ENCODE measurements at regions not wholly inside any gene's neighbourhood (a gene's known extent, or its start where the extent isn't known, plus 50 kb on each side); places are given as distances from the start of the nearest gene placed in this dataset.

DNA sequence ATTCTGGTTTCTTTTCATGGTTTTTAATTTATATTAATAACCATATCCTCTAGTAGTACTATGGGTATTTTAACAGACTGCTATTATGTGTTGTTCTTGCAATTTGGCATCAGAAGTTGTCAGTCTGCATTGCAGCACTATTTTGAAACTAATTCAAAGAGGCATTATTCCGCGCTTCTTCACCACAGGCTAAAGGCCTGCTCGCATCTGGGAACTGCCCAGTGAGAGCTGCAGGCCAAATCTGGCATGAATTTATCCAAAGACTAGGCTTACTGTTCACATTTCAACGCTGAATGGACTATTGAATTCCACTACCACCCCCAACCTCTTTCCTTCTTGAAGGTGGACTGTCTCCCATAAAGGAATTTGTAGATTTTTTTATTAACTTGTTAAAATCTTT lies 310.4 kb upstream of the NR2F2 start:
- no peak for DNase-seq

DNA sequence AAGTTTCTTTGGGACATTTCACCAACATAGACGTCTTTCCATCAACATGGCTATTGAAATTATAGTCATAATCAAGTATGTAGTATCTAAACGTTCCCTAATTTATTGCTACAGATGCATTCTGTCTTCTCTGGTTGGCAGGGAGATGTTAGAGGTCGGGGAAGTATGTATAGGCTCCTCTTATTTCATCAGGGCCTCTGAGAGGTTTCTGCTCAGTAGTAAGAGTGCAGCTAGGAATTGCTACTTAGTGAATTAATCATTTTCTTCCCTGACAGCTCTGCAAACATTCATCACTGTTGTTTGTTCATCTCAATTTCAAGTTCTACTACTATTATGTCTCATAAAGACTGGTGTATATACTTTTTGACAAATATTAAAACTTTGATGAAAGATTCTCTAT lies 309.7 kb upstream of the NR2F2 start:
- no peak for DNase-seq

DNA sequence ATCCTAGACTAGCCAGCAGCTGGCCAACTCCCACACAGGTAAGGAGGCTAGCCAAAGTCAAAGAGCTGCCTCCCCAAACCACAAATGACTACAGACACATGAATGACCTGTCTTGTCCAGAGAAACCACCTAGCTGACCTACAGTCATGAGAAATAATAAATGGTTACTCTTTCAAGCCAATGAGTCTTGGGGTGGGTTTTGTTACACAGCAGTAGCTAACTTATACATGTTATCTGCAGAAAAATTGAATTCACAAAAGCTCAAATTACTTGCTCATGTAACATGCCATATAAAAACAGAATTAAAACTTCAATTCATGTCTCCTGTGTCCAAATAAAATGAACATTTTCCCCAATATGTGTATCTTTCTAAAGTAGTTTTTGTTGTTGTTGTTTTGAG lies 307.4 kb upstream of the NR2F2 start:
- no peak for DNase-seq

DNA sequence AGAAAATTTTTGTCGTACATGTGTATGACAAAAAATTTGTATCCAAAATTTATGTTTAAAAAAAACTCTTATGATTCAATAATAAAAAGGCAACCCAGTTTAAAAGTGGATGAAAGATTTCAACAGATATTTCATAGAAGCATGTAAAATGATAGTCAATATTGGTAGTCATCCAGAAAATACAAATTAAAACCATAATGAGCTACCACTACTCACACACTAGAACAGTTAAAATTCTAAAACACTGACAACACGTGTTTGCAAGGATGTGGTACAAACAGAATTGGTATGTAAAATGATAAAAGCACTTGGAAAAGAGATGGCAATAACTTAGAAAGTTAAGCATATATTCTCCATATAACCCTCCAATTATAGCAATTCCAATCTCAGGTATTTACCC lies 303.0 kb upstream of the NR2F2 start:
- DNase-seq = peak; percentile 1

- no peak for DNase-seq
Observed at GRCh38 chr15:96028620-96029019, 301.9 kb upstream of the NR2F2 start.

- no peak for DNase-seq
Observed at GRCh38 chr15:96029172-96029571, 301.3 kb upstream of the NR2F2 start.

DNA sequence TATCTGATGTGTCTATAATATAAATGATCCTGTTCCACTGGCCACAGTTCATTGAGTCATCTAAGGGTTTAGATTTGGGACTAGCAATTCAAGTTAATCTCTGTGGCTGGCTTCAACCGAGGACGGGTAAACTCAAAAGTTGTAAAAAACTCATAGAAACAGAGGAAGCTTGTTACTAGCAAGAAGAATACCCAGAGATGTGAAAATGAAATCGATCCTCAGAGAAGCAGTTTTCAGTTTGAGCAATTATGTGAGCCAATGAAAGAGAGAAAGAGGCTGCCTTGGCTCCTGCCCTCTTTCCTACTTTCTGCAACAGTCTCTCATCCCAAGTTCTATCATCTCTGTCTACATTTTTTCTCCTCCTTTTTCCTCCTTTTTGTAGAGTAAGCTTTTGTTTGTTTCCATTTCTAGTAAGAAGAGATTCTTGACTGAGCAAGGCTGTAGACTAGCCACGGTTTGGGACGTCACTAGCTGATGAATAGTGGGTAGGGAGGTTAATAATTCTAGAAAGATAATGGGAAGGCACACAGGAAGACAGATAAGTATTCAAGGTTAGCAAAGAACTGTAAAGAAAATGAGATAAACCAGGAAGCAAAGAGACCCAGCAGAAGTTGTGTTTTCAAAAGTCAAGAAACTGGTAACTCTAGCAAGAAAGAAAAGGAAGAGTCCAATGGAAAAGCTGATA lies 298.9 kb upstream of the NR2F2 start:
- DNase-seq = no peak

DNA sequence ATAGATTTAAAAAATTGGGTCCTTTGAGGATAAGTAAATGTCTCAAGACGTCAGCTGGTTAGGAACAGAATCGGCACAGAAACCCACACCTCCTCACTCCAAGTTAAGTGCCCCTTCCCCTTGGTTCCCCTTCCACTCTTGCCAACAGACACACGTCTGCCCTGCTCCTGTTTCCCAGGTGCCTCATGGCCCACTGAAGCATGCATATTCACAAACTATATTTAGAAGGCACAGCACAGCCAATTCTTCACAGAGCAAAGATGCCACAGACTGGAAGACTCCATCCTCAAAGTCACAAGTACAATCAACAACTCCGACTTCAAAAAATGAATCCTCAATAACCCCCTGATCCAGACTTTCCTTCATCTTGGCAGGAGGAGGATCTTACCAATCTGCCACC lies 295.4 kb upstream of the NR2F2 start:
- DNase-seq = no peak

DNA sequence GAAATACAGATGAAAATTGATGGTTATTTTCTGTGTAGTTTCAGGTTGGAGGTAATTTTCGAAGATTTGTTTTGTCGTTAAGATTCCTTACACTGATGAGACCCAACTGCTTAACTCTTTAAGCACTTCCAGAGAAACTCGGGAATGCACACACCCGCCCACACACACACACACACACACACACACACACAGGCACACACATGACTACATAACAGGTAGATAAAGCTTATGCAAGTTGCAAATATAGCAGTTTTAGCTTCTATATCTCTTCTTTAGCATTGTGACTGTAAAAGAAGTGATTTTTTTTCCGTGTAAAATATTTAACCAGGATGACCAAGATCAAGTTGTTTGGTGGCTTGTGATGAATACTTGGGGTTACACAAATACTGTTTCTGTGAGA lies 294.9 kb upstream of the NR2F2 start:
- no peak for DNase-seq

- peak; percentile 49 for DNase-seq
Observed at GRCh38 chr15:96037584-96037983, 292.9 kb upstream of the NR2F2 start.

- DNase-seq = no peak
Observed at GRCh38 chr15:96038131-96038530, 292.4 kb upstream of the NR2F2 start.

DNA sequence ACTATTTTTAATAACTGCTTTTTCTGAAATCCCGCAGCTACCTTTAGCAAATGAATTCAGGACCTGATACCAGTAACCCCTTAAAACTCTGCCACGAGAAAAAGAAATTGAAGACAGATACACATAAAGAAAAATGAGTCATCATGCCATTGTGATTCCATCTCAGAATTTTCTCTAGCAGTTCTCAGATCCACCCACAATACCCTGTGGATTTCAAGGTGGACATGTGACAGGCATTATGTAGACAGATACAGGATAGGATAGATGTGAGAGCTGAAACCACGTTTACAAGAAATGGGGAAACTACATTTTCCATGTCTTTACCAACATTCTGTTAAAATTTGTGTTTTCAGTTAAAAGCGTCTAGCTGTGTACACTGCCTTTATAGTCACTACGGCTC lies 291.9 kb upstream of the NR2F2 start:
- peak; percentile 32 for DNase-seq

- no peak for DNase-seq
Observed at GRCh38 chr15:96041982-96042733, 288.3 kb upstream of the NR2F2 start.

- DNase-seq = no peak
Observed at GRCh38 chr15:96042734-96043224, 287.7 kb upstream of the NR2F2 start.

- no peak for DNase-seq
Observed at GRCh38 chr15:96043591-96044171, 286.8 kb upstream of the NR2F2 start.

GRCh38 chr15:96046620-96047240 lies 283.8 kb upstream of the NR2F2 start:
- peak; percentile 62 for DNase-seq

GRCh38 chr15:96047255-96047931 lies 283.1 kb upstream of the NR2F2 start:
- peak; percentile 97 for DNase-seq

- no peak for DNase-seq
Observed at GRCh38 chr15:96049323-96049722, 281.2 kb upstream of the NR2F2 start.

GRCh38 chr15:96049766-96050165 lies 280.7 kb upstream of the NR2F2 start:
- no peak for DNase-seq

- no peak for DNase-seq
Observed at GRCh38 chr15:96051598-96051997, 278.9 kb upstream of the NR2F2 start.

DNA sequence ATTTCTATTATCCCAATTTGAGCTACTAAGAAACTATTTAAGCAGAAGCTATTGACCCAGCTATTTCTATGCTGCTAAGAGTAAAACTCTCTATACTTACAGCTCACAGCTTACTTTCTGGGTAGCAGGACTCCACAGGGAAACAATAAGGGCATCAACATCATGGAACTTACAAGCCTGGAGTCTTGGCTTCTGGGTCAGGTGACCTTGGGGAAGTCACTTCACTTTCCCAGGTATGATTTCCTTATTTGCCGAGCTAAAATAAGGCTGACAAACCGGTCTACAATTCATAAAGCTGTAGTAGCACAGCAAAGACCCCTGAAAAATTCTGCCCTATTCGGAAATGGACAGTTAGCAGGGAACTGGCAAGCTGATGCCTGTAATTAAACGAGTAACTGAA lies 278.3 kb upstream of the NR2F2 start:
- DNase-seq = no peak

GRCh38 chr15:96052572-96053030 lies 277.9 kb upstream of the NR2F2 start:
- DNase-seq = no peak

Data from fibroblast of skin of right quadriceps (primary cell).